ENCODE measurements at regions not wholly inside any gene's neighbourhood (a gene's known extent, or its start where the extent isn't known, plus 50 kb on each side); places are given as distances from the start of the nearest gene placed in this dataset.
"Not testable (repeated sequence)": the region's sequence is repeated elsewhere in the genome, so short reads cannot be mapped to it uniquely, and the experiment has no call there.

GRCh38 chr5:123700624-123701287 lies 188.8 kb downstream of the CSNK1G3 start:
- H3K36me3 Mint-ChIP-seq (ENCODE audit: low read depth): no peaks in the 10 kb centered on the region
- intact Hi-C loops (cut with micrococcal nuclease): no loop called here
- no peak for TF ChIP-seq CTCF (IDR thresholded peaks at IDR 0.05)
- CTCF ChIA-PET: no interaction called here
- peaks cover 3% of the 10 kb centered on the region for H3K9me3 Mint-ChIP-seq
- no peaks in the 10 kb centered on the region for H3K27me3 Mint-ChIP-seq
- no peaks in the 10 kb centered on the region for H3K4me1 Mint-ChIP-seq (ENCODE audit: low read depth)
- POLR2A ChIA-PET: no interaction called here
- no peak for DNase-seq
- no peak overlapping the region for H3K4me3 Mint-ChIP-seq
- no peak overlapping the region for H3K27ac Mint-ChIP-seq
- ATAC-seq: no peak

GRCh38 chr5:123699571-123699970 lies 187.6 kb downstream of the CSNK1G3 start:
- H3K9me3 Mint-ChIP-seq: peaks cover 3% of the 10 kb centered on the region
- H3K36me3 Mint-ChIP-seq (ENCODE audit: low read depth): no peaks in the 10 kb centered on the region
- no peaks in the 10 kb centered on the region for H3K27me3 Mint-ChIP-seq
- ChIA-PET POLR2A (no interaction called here), CTCF (no interaction called here)
- no peaks in the 10 kb centered on the region for H3K4me1 Mint-ChIP-seq (ENCODE audit: low read depth)
- ATAC-seq (no peak), DNase-seq (no peak)
- H3K27ac Mint-ChIP-seq: no peak overlapping the region
- intact Hi-C loops (cut with micrococcal nuclease): no loop called here
- H3K4me3 Mint-ChIP-seq: no peak overlapping the region
- TF ChIP-seq CTCF (IDR thresholded peaks at IDR 0.05): no peak

- CTCF ChIA-PET; H3K27ac Mint-ChIP-seq; H3K36me3 Mint-ChIP-seq (ENCODE audit: low read depth); POLR2A ChIA-PET; H3K4me3 Mint-ChIP-seq; DNase-seq; H3K4me1 Mint-ChIP-seq (ENCODE audit: low read depth); intact Hi-C loops (cut with micrococcal nuclease); H3K27me3 Mint-ChIP-seq; ATAC-seq; H3K9me3 Mint-ChIP-seq: not testable (repeated sequence)
These were observed 187.0 kb downstream of the CSNK1G3 start for GRCh38 chr5:123698937-123699336.

GRCh38 chr5:123696921-123697341 lies 185.0 kb downstream of the CSNK1G3 start:
- no peaks in the 10 kb centered on the region for H3K4me1 Mint-ChIP-seq (ENCODE audit: low read depth)
- TF ChIP-seq CTCF (IDR thresholded peaks at IDR 0.05): no peak
- no peak for DNase-seq
- ATAC-seq: no peak
- ChIA-PET POLR2A (no interaction called here), CTCF (no interaction called here)
- H3K9me3 Mint-ChIP-seq: peaks cover 3% of the 10 kb centered on the region
- no peak overlapping the region for H3K4me3 Mint-ChIP-seq
- H3K27ac Mint-ChIP-seq: no peak overlapping the region
- H3K36me3 Mint-ChIP-seq (ENCODE audit: low read depth): no peaks in the 10 kb centered on the region
- intact Hi-C loops (cut with micrococcal nuclease): no loop called here
- H3K27me3 Mint-ChIP-seq: no peaks in the 10 kb centered on the region

GRCh38 chr5:123690821-123691220 lies 178.8 kb downstream of the CSNK1G3 start:
- intact Hi-C loops (cut with micrococcal nuclease): no loop called here
- Mint-ChIP-seq H3K36me3 (ENCODE audit: low read depth) (no peaks in the 10 kb centered on the region), H3K27ac (no peak overlapping the region)

More at GRCh38 chr5:123690821-123691220, 178.8 kb downstream of the CSNK1G3 start:
- Mint-ChIP-seq H3K4me1 (ENCODE audit: low read depth) (no peaks in the 10 kb centered on the region), H3K9me3 (no peaks in the 10 kb centered on the region), H3K27me3 (no peaks in the 10 kb centered on the region), H3K4me3 (no peak overlapping the region)
- TF ChIP-seq CTCF (IDR thresholded peaks at IDR 0.05): no peak
- ATAC-seq: no peak
- DNase-seq: no peak
- CTCF ChIA-PET: interaction anchor here (1.0 kb wide), 1 partner anchor 19 kb away, joined by 3 read pairs; no protein-coding TSS in a partner anchor
- POLR2A ChIA-PET: no interaction called here
